ENCODE measurements at regions not wholly inside any gene's neighbourhood (a gene's known extent, or its start where the extent isn't known, plus 50 kb on each side); places are given as distances from the start of the nearest gene placed in this dataset.

- TF ChIP-seq POLR2A (IDR thresholded peaks at IDR 0.05) (no peak), CTCF (IDR thresholded peaks at IDR 0.05) (no peak)
Measured at GRCh38 chr13:24984134-24984533, 111.8 kb upstream of the PABPC3 start.

All from adrenal gland (tissue), 5 donors.